HEK293 (cell line): ENCODE measurements at regions not wholly inside any gene's neighbourhood (a gene's known extent, or its start where the extent isn't known, plus 50 kb on each side); places are given as distances from the start of the nearest gene placed in this dataset.

Experiments used
- CTCF ChIA-PET: fragments of 350-600 bp; formaldehyde crosslinking; extraction: SDS; loops from one replicate; lab custom pipeline; 2021; ENCODE audit warnings: antibody characterized with exemption; lab: Yijun Ruan, JAX
- POLR2A ChIA-PET: fragments of 300-600 bp; formaldehyde crosslinking; extraction: SDS; loops from one replicate; lab custom pipeline; 2020; ENCODE audit warnings: antibody characterized with exemption, inconsistent platforms; lab: Yijun Ruan, JAX
- H3K27ac ChIP-seq: fragments of 200-500 bp; sonication (Bioruptor generic); 2 replicates; pipeline ENCODE4 v1.5.1; 2014; ENCODE audit warnings: low read depth, low read length, control low read depth, inconsistent platforms; ENCODE audit errors: extremely low read depth
- H3K36me3 ChIP-seq, 2 experiments: fragments of 200-500 bp in 1 of 2; sonication (Bioruptor generic) in 1 of 2; 1 replicate in 1 of 2; 2 replicates in 1 of 2; pipeline ENCODE4 v1.5.1; 2014 to 2017; ENCODE audit warnings: inconsistent platforms in 2 of 2, low read length in 2 of 2; ENCODE audit not compliant: control insufficient read depth in 2 of 2, insufficient read depth in 1 of 2
- H3K4me1 ChIP-seq: fragments of 200-500 bp; sonication (Bioruptor generic); 2 replicates; pipeline ENCODE4 v1.5.1; 2014; ENCODE audit warnings: mild to moderate bottlenecking, low read length, inconsistent platforms; ENCODE audit not compliant: control insufficient read depth, insufficient read depth
- H3K4me3 ChIP-seq: 2 replicates; pipeline ENCODE4 v1.5.1; 2011; ENCODE audit warnings: low read depth, mild to moderate bottlenecking, control low read depth, low read length, moderate library complexity
- H3K9me3 ChIP-seq: fragments of 200-500 bp; sonication (Bioruptor generic); 2 replicates; pipeline ENCODE4 v1.5.1; 2014; ENCODE audit warnings: low read depth, low read length, inconsistent platforms; ENCODE audit not compliant: control insufficient read depth, insufficient read depth
- KLF1 ChIP-seq: fragments of 450-650 bp; formaldehyde crosslinking; IDR thresholded peaks from 2 replicates; pipeline ENCODE4 v1.5.1; 2016; ENCODE audit warnings: missing biosample characterization, missing genetic modification characterization
- KLF8 ChIP-seq: fragments of 450-650 bp; formaldehyde crosslinking; IDR thresholded peaks from 2 replicates; pipeline ENCODE4 v1.5.1; 2016; ENCODE audit warnings: missing biosample characterization, missing genetic modification characterization
- SCRT2 ChIP-seq: fragments of 450-650 bp; formaldehyde crosslinking; IDR thresholded peaks from 2 replicates; pipeline ENCODE4 v1.5.1; 2016; ENCODE audit warnings: missing biosample characterization, missing genetic modification characterization
- ZBTB1 ChIP-seq: fragments of 450-650 bp; formaldehyde crosslinking; IDR thresholded peaks from 2 replicates; pipeline ENCODE4 v1.5.1; 2016; ENCODE audit warnings: missing biosample characterization, missing genetic modification characterization
- ZBTB21 ChIP-seq: fragments of 450-650 bp; formaldehyde crosslinking; IDR thresholded peaks from 2 replicates; pipeline ENCODE4 v1.5.1; 2017; ENCODE audit warnings: missing biosample characterization, missing genetic modification characterization
- ZBTB8A ChIP-seq: fragments of 450-650 bp; formaldehyde crosslinking; IDR thresholded peaks from 2 replicates; pipeline ENCODE4 v1.5.1; 2016; ENCODE audit warnings: missing biosample characterization, missing genetic modification characterization
- ZNF155 ChIP-seq: fragments of 450-650 bp; formaldehyde crosslinking; IDR thresholded peaks from 2 replicates; pipeline ENCODE4 v1.5.1; 2016; ENCODE audit warnings: missing biosample characterization, missing genetic modification characterization
- ZNF184 ChIP-seq: fragments of 450-650 bp; IDR thresholded peaks from 2 replicates; pipeline ENCODE4 v1.5.1; 2018; ENCODE audit warnings: missing biosample characterization, mild to moderate bottlenecking, missing genetic modification characterization
- ZNF2 ChIP-seq: fragments of 450-650 bp; formaldehyde crosslinking; IDR thresholded peaks from 2 replicates; pipeline ENCODE4 v1.5.1; 2016; ENCODE audit warnings: missing biosample characterization, missing genetic modification characterization
- ZNF23 ChIP-seq: fragments of 450-650 bp; formaldehyde crosslinking; IDR thresholded peaks from 2 replicates; pipeline ENCODE4 v1.5.1; 2016; ENCODE audit warnings: missing biosample characterization, missing genetic modification characterization, borderline replicate concordance
- ZNF24 ChIP-seq: fragments of 450-650 bp; formaldehyde crosslinking; IDR thresholded peaks from 2 replicates; pipeline ENCODE4 v1.5.1; 2016; ENCODE audit warnings: missing biosample characterization, missing genetic modification characterization
- ZNF354C ChIP-seq: fragments of 450-650 bp; formaldehyde crosslinking; IDR thresholded peaks from 2 replicates; pipeline ENCODE4 v1.5.1; 2016; ENCODE audit warnings: missing biosample characterization, missing genetic modification characterization, low read depth, borderline replicate concordance
- ZNF366 ChIP-seq: fragments of 450-650 bp; formaldehyde crosslinking; conservative IDR thresholded peaks from 2 replicates; pipeline ENCODE4 v1.5.1; 2016; ENCODE audit warnings: missing biosample characterization, missing genetic modification characterization
- ZNF423 ChIP-seq: fragments of 450-650 bp; formaldehyde crosslinking; IDR thresholded peaks from 2 replicates; pipeline ENCODE4 v1.5.1; 2016; ENCODE audit warnings: missing biosample characterization, missing genetic modification characterization
- ZNF544 ChIP-seq: fragments of 450-650 bp; formaldehyde crosslinking; IDR thresholded peaks from 2 replicates; pipeline ENCODE4 v1.5.0; 2017; ENCODE audit warnings: missing biosample characterization, missing genetic modification characterization
- ZNF548 ChIP-seq: fragments of 450-650 bp; formaldehyde crosslinking; IDR thresholded peaks from 2 replicates; pipeline ENCODE4 v1.5.1; 2016; ENCODE audit warnings: missing biosample characterization, missing genetic modification characterization
- ZNF629 ChIP-seq: fragments of 450-650 bp; formaldehyde crosslinking; IDR thresholded peaks from 2 replicates; pipeline ENCODE4 v1.5.1; 2017; ENCODE audit warnings: missing biosample characterization, missing genetic modification characterization
- ZNF664 ChIP-seq: fragments of 450-650 bp; formaldehyde crosslinking; IDR thresholded peaks from 2 replicates; pipeline ENCODE4 v1.5.1; 2016; ENCODE audit warnings: missing biosample characterization, missing genetic modification characterization
- ZNF792 ChIP-seq: fragments of 450-650 bp; formaldehyde crosslinking; IDR thresholded peaks from 2 replicates; pipeline ENCODE4 v1.5.1; 2016; ENCODE audit warnings: missing biosample characterization, missing genetic modification characterization
- TF ChIP-seq, protein P1 (sequence below): fragments of 450-650 bp; formaldehyde crosslinking; IDR thresholded peaks from 2 replicates; pipeline ENCODE4 v1.5.1; 2016; ENCODE audit warnings: missing biosample characterization, missing genetic modification characterization
- TF ChIP-seq, protein P2 (sequence below): IDR thresholded peaks from 2 replicates; pipeline ENCODE4 v1.6.1; 2011; ENCODE audit warnings: mild to moderate bottlenecking, low read depth, low read length, borderline replicate concordance
- TF ChIP-seq, protein P3 (sequence below): fragments of 450-650 bp; formaldehyde crosslinking; conservative IDR thresholded peaks from 2 replicates; pipeline ENCODE4 v1.5.1; 2016; ENCODE audit warnings: low read depth, missing biosample characterization, missing genetic modification characterization
- TF ChIP-seq, protein P4 (sequence below): fragments of 450-650 bp; formaldehyde crosslinking; IDR thresholded peaks from 2 replicates; pipeline ENCODE4 v1.5.1; 2016; ENCODE audit warnings: missing biosample characterization, missing genetic modification characterization
- TF ChIP-seq, protein P5 (sequence below): fragments of 450-650 bp; formaldehyde crosslinking; IDR thresholded peaks from 2 replicates; pipeline ENCODE4 v1.5.1; 2017; ENCODE audit warnings: missing biosample characterization, mild to moderate bottlenecking, missing genetic modification characterization, moderate library complexity
- TF ChIP-seq, protein P6 (sequence below): fragments of 450-650 bp; formaldehyde crosslinking; IDR thresholded peaks from 2 replicates; pipeline ENCODE4 v1.5.1; 2016; ENCODE audit warnings: missing biosample characterization, missing genetic modification characterization

DNA sequence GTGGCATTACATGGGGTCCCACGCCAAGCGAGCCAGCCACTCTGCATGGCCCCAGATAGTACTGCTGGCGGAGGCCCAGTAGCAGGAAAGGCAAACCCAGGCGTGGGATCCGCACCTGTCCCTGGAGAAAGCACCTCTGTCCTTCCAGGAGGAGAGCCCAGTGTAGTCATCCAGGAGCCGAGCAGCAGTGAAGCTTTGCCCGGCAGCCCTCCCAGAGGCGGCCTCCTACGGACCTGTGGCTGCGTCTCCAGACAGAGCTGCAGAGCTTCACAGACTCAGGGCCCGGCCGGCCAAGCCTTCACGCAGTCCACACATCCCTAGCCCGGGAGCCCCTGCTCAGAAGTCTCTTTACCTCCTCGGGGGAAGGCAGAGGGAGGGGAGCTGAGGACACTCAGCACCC lies 100.8 kb upstream of the PPP1R26 start:
- CTCF ChIA-PET, result no interaction called here
- no peak overlapping the region for H3K4me3 ChIP-seq
- H3K9me3 ChIP-seq, result no peaks in the 10 kb centered on the region
- no peaks in the 10 kb centered on the region for H3K36me3 ChIP-seq
- no peak overlapping the region for H3K27ac ChIP-seq
- no peaks in the 10 kb centered on the region for H3K4me1 ChIP-seq
- POLR2A ChIA-PET, result no interaction called here
- TF ChIP-seq ZNF792 (tag by site-specific recombination) (no peak), ZNF354C (tag by site-specific recombination) (no peak), ZNF2 (tag by site-specific recombination) (no peak), ZBTB8A (tag by site-specific recombination) (no peak), SCRT2 (tag by site-specific recombination) (no peak), ZNF24 (tag by site-specific recombination) (no peak), ZNF629 (no peak), KLF8 (no peak), ZNF23 (tag by site-specific recombination) (no peak), ZNF548 (tag by site-specific recombination) (no peak), ZNF423 (tag by site-specific recombination) (no peak), ZNF155 (tag by site-specific recombination) (no peak)
- TF ChIP-seq, protein P1, sequence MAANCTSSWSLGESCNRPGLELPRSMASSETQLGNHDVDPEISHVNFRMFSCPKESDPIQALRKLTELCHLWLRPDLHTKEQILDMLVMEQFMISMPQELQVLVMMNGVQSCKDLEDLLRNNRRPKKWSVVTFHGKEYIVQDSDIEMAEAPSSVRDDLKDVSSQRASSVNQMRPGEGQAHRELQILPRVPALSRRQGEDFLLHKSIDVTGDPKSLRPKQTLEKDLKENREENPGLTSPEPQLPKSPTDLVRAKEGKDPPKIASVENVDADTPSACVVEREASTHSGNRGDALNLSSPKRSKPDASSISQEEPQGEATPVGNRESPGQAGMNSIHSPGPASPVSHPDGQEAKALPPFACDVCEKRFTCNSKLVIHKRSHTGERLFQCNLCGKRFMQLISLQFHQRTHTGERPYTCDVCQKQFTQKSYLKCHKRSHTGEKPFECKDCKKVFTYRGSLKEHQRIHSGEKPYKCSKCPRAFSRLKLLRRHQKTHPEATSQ (tag by site-specific recombination), result no peak
- TF ChIP-seq, protein P2, sequence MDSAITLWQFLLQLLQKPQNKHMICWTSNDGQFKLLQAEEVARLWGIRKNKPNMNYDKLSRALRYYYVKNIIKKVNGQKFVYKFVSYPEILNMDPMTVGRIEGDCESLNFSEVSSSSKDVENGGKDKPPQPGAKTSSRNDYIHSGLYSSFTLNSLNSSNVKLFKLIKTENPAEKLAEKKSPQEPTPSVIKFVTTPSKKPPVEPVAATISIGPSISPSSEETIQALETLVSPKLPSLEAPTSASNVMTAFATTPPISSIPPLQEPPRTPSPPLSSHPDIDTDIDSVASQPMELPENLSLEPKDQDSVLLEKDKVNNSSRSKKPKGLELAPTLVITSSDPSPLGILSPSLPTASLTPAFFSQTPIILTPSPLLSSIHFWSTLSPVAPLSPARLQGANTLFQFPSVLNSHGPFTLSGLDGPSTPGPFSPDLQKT, result no peak
- TF ChIP-seq, protein P3, sequence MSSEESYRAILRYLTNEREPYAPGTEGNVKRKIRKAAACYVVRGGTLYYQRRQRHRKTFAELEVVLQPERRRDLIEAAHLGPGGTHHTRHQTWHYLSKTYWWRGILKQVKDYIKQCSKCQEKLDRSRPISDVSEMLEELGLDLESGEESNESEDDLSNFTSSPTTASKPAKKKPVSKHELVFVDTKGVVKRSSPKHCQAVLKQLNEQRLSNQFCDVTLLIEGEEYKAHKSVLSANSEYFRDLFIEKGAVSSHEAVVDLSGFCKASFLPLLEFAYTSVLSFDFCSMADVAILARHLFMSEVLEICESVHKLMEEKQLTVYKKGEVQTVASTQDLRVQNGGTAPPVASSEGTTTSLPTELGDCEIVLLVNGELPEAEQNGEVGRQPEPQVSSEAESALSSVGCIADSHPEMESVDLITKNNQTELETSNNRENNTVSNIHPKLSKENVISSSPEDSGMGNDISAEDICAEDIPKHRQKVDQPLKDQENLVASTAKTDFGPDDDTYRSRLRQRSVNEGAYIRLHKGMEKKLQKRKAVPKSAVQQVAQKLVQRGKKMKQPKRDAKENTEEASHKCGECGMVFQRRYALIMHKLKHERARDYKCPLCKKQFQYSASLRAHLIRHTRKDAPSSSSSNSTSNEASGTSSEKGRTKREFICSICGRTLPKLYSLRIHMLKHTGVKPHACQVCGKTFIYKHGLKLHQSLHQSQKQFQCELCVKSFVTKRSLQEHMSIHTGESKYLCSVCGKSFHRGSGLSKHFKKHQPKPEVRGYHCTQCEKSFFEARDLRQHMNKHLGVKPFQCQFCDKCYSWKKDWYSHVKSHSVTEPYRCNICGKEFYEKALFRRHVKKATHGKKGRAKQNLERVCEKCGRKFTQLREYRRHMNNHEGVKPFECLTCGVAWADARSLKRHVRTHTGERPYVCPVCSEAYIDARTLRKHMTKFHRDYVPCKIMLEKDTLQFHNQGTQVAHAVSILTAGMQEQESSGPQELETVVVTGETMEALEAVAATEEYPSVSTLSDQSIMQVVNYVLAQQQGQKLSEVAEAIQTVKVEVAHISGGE (tag by site-specific recombination), result no peak

DNA sequence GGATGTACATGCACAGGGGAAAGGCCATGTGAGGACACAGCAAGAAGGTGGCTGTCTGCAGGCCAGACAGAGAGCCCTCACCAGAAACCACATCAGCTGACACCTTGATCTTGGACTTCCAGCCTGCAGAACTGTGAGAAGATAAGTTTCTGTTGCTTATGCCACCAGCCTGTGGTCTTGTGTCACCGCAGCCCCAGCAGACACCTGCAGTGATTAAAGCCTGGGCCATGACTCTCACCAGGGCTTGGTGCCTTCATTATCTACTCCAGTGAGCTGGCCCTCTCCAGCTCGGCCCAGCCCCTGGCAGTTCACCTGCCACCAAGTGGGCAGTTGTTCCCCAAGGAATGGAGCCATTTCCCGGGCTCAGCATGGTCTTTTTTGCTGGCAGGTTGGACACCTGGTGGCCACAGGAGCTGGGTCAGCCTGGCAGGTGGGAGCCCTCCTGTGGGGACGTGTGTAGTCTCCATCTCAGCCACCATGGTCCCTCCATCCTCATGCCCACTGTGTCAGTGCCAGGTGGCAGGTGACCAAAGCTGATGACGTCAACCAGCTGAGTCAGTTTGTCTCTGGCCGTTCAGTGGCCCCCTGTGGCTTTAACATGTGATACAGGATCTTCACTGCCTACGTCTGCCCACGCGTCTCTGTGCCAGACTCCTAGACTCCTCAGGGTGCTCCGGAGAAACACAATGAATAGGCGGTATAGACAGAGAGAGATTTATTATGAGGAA lies 99.9 kb upstream of the PPP1R26 start:
- CTCF ChIA-PET, result no interaction called here
- no peaks in the 10 kb centered on the region for H3K9me3 ChIP-seq
- no peaks in the 10 kb centered on the region for H3K36me3 ChIP-seq
- no peak overlapping the region for H3K27ac ChIP-seq
- no peaks in the 10 kb centered on the region for H3K4me1 ChIP-seq
- POLR2A ChIA-PET, result no interaction called here
- H3K4me3 ChIP-seq, result no peak overlapping the region
- TF ChIP-seq ZNF664 (tag by site-specific recombination) (no peak), ZNF544 (no peak), ZNF184 (tag by site-specific recombination) (no peak), ZNF366 (peak; percentile 69), ZBTB21 (tag by site-specific recombination) (peak; percentile 92), KLF1 (tag by site-specific recombination) (no peak), ZBTB1 (tag by site-specific recombination) (no peak)
- TF ChIP-seq, protein P4, sequence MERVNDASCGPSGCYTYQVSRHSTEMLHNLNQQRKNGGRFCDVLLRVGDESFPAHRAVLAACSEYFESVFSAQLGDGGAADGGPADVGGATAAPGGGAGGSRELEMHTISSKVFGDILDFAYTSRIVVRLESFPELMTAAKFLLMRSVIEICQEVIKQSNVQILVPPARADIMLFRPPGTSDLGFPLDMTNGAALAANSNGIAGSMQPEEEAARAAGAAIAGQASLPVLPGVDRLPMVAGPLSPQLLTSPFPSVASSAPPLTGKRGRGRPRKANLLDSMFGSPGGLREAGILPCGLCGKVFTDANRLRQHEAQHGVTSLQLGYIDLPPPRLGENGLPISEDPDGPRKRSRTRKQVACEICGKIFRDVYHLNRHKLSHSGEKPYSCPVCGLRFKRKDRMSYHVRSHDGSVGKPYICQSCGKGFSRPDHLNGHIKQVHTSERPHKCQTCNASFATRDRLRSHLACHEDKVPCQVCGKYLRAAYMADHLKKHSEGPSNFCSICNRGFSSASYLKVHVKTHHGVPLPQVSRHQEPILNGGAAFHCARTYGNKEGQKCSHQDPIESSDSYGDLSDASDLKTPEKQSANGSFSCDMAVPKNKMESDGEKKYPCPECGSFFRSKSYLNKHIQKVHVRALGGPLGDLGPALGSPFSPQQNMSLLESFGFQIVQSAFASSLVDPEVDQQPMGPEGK (tag by site-specific recombination), result no peak
- TF ChIP-seq, protein P5, sequence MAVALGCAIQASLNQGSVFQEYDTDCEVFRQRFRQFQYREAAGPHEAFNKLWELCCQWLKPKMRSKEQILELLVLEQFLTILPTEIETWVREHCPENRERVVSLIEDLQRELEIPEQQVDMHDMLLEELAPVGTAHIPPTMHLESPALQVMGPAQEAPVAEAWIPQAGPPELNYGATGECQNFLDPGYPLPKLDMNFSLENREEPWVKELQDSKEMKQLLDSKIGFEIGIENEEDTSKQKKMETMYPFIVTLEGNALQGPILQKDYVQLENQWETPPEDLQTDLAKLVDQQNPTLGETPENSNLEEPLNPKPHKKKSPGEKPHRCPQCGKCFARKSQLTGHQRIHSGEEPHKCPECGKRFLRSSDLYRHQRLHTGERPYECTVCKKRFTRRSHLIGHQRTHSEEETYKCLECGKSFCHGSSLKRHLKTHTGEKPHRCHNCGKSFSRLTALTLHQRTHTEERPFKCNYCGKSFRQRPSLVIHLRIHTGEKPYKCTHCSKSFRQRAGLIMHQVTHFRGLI (tag by site-specific recombination), result no peak
- TF ChIP-seq, protein P6, sequence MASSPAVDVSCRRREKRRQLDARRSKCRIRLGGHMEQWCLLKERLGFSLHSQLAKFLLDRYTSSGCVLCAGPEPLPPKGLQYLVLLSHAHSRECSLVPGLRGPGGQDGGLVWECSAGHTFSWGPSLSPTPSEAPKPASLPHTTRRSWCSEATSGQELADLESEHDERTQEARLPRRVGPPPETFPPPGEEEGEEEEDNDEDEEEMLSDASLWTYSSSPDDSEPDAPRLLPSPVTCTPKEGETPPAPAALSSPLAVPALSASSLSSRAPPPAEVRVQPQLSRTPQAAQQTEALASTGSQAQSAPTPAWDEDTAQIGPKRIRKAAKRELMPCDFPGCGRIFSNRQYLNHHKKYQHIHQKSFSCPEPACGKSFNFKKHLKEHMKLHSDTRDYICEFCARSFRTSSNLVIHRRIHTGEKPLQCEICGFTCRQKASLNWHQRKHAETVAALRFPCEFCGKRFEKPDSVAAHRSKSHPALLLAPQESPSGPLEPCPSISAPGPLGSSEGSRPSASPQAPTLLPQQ (tag by site-specific recombination), result peak; percentile 42; the same call in 1 of the 2 replicates
